ENCODE measurements at regions not wholly inside any gene's neighbourhood (a gene's known extent, or its start where the extent isn't known, plus 50 kb on each side); places are given as distances from the start of the nearest gene placed in this dataset.
"Not testable (repeated sequence)": the region's sequence is repeated elsewhere in the genome, so short reads cannot be mapped to it uniquely, and the experiment has no call there.

GRCh38 chr17:77610972-77611521 is 347.5 kb upstream of the TNRC6C start:
- no peak for FAIRE-seq

- FAIRE-seq: no peak
Observed at GRCh38 chr17:77611791-77612502, 346.6 kb upstream of the TNRC6C start.

GRCh38 chr17:77613218-77613617 is 345.3 kb upstream of the TNRC6C start:
- no peak for FAIRE-seq

- FAIRE-seq: no peak
Observed at GRCh38 chr17:77613627-77614026, 344.9 kb upstream of the TNRC6C start.

GRCh38 chr17:77615703-77616253 is 342.7 kb upstream of the TNRC6C start:
- FAIRE-seq: no peak

GRCh38 chr17:77616254-77616731 is 342.2 kb upstream of the TNRC6C start:
- no peak for FAIRE-seq

GRCh38 chr17:77617516-77617915 is 341.0 kb upstream of the TNRC6C start:
- no peak for FAIRE-seq

- no peak for FAIRE-seq
Observed at GRCh38 chr17:77618173-77618572, 340.3 kb upstream of the TNRC6C start.

- no peak for FAIRE-seq
Observed at GRCh38 chr17:77618731-77619130, 339.8 kb upstream of the TNRC6C start.

- no peak for FAIRE-seq
Observed at GRCh38 chr17:77619326-77619725, 339.2 kb upstream of the TNRC6C start.

GRCh38 chr17:77619851-77620250 is 338.7 kb upstream of the TNRC6C start:
- FAIRE-seq: no peak

GRCh38 chr17:77620282-77620681 is 338.2 kb upstream of the TNRC6C start:
- FAIRE-seq: no peak

GRCh38 chr17:77622084-77622483 is 336.4 kb upstream of the TNRC6C start:
- FAIRE-seq: not testable (repeated sequence)

GRCh38 chr17:77622647-77623046 is 335.9 kb upstream of the TNRC6C start:
- no peak for FAIRE-seq

GRCh38 chr17:77623321-77623720 is 335.2 kb upstream of the TNRC6C start:
- FAIRE-seq: not testable (repeated sequence)

GRCh38 chr17:77628035-77628434 is 330.5 kb upstream of the TNRC6C start:
- no peak for FAIRE-seq

- FAIRE-seq: not testable (repeated sequence)
Observed at GRCh38 chr17:77629284-77629683, 329.2 kb upstream of the TNRC6C start.

- no peak for FAIRE-seq
Observed at GRCh38 chr17:77631307-77631706, 327.2 kb upstream of the TNRC6C start.

- no peak for FAIRE-seq
Observed at GRCh38 chr17:77632619-77633018, 325.9 kb upstream of the TNRC6C start.

- FAIRE-seq: no peak
Observed at GRCh38 chr17:77634710-77635109, 323.8 kb upstream of the TNRC6C start.

- FAIRE-seq: no peak
Observed at GRCh38 chr17:77635176-77635575, 323.3 kb upstream of the TNRC6C start.

- FAIRE-seq: not testable (repeated sequence)
Observed at GRCh38 chr17:77635785-77636184, 322.7 kb upstream of the TNRC6C start.

- no peak for FAIRE-seq
Observed at GRCh38 chr17:77636835-77637817, 321.4 kb upstream of the TNRC6C start.

All from colon (tissue), 2 donors.